NCI-H1105 treated with DMSO at 0.1 percent for 48 hours (cell line): ENCODE measurements at regions not wholly inside any gene's neighbourhood (a gene's known extent, or its start where the extent isn't known, plus 50 kb on each side); places are given as distances from the start of the nearest gene placed in this dataset.
A peak's percentile ranks its signal among the peaks of the same experiment; 100 is the strongest.

Experiments used
- DNase-seq: peaks from one replicate; lab custom pipeline; 2025; lab: John Stamatoyannopoulos, UW

DNA sequence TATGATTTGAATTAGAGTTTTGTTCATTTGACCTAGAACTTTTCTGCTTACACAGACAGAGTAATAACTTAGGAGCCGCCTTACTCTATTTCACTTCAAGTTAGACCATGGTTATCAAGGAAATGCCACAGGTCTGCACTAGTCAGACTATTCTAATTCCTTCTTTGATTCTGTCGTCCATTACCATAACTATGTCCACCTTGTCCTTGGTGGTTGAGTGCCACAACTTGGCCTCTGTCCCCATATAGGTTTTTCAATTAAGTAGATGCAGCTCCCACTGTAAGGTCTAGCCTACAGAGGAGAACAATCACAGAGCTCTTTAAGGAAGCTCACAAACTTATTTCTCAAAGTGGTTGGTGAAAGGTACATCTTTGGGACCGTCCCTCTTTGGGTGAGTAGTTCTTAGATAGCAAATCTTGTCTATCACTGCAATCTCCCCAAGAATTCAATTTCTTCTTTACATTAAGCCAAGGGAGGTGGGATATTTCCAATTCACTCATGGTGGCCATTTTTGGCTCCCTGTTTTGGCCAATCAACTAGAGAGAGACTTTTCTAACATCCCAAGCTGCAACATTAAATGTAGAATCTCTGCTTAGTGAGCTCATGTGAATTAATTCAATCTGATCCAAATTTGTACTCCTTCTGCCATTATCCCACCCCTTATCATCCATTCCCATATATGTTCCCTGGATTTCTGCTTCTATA, 434.6 kb downstream of the ADAMTS20 start:
- no peak for DNase-seq

DNA sequence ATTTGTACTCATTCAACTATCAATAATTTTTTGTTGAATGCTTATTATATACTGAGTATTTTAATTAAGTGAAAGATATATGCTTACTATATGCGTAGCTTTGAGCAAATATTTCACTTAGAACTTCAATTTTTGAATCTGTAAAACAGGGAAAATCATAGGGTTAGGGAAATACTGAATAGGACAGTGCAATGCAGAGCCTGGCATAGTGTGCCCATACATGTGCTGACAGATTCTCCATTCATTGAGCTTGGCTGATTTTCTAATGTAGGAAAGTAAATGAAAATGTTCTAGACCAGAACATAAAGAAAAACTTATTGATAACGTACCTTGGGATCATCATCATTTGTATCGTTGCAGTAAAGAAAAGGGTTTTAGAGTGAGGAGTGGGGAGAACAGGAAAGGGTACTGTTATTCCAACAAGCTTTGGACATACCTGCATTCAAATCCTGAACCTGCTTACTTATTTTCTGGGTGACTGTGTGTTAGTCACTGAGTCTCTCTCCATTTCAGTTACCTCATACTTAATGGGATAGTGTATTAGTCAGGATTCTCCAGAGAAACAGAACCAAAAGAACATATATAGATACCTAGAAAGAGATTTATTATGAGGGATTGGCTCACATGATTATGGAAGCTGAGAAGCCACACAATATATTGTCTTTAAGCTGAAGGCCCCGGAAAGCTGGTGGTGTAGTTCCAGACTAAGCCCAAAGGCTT, 436.4 kb downstream of the ADAMTS20 start:
- DNase-seq: no peak

DNA sequence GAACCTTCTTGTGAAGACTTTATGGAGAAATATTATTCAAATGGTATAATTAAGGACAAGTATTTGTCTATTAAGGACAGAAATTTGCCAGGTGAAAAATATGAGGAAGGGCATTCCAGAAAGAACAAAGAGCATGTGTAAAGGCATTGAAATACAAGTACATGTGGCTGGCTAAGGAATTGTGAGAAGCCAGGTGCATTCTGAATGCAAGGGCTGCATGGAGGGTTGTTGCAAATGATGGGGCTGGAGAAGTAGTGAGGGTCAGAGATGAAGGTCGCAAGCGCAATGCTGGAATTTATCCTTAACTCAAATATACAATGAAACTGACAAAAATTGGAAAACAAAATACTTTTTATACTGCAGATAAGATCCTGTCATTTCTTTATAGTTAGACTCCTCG, 437.7 kb downstream of the ADAMTS20 start:
- no peak for DNase-seq

DNA sequence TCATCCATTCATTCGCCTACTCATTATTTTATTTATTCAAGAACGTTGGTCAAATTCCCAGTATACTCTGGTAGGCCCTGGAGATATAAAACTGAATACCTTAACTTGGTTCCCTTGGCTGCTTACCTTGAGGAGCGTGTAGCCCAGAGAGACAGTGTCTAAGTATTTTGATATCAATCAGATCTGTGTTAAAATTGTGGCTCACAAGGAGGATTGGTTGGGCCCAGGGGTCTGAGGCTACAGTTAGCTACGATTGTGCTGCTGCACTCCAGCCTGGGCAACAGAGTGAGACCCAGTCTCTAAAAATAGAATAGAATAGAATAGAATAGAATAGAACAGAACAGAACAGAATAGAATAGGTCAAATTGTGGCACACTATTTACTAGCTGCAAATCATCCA, 438.4 kb downstream of the ADAMTS20 start:
- no peak for DNase-seq

DNA sequence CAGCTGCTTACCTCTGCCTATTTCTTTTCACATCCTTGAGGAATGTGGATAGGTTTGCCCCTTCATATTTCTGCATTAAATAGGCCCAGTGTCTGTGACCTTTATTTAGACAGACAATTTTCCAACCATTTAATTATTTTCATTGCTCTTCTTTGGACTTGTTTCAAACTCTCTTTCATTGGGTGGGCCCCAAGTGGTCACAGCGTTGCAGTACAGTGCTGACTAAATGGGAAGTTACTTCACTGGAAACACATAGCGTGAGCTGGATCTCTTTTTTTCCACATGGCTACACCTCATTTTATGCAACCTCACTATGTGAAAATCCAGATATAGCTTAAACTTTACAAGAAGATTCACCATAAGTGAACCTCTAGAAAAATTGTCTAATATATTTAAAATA, 438.9 kb downstream of the ADAMTS20 start:
- no peak for DNase-seq

DNA sequence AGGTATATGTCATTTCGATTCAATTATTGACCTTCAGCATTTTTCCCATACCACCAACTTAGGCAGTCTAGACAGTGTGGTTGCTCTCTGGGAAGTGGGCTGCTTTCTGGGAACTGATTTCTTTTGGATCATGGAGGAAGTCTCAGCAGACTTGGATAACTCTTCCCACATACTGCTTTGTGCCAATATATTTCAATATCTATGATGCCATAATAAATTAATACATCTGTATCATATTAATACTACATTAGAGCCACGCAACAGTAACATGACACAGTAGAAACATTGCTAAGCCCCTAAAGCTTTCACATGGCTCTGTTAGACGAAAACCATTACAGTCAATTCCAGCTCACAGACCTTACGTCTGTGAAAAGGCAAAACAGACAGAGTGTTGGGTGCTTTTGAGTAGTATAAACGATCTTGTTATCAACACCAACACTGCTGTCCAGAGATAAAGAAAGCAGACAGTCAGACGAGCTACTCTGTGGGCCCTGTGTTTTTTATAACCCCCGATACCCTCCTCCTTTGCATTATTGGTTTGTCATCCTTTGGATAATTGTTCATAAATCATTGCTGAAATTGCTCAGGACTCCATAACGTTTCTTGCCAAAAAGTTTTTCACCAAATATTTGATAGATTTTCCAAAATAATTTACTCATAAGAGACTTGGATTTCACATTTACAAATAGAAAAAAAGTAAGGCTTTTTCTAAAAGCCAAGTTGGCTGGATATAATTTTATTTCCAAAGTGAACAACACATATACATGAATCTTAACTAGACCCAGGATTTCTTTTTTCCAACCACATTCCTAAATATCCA, 439.7 kb downstream of the ADAMTS20 start:
- DNase-seq: no peak

DNA sequence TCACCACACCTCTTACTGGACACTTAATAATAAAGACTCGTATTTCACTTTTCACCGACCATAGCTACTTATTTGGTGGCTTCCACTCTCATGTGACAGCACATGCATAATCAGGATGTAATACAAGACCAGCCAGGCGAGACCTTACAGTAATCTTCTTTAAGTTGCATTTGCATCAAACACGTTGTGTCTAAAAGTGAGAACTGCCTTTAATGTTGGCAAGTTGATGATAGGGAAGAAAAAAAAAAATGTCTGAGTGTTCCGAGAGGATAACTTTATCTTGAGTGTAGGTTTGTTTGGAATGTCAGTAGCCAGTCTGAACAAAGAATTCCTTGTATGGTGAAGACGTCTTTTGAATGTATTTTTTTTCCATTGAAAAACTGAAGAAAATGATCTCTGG, 440.4 kb downstream of the ADAMTS20 start:
- no peak for DNase-seq

DNA sequence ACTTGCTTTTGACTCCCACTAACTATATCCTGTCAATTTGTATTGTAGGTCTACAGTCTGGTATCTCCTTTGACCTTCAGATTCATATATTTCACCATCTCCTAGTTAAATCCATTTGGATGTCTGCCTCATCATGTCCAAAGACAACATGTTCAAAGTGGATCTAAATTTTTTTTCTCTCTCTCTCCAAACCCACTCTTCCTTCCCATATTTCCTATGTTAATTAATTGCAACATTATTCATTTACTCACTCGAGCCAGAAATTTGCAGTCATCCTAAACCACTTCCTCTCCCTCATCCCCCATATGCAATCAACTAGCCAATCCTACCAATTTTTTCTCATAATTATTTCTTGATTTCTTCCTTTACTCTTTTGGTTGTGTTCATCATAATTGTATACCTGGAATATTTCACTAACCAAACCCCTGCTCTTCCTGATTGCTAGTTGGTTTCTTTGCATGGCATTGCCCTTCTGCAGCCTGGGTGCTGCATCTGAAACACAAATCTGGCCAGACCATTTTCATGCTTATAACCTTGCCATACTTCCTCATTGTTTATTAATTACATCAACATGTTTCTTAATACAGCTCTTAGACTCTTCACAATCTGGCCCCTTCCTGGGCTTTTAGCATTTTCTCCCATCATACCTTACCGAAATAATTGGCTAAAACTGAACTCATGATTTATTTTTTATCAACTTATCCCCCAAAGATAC, 442.2 kb downstream of the ADAMTS20 start:
- DNase-seq: no peak

DNA sequence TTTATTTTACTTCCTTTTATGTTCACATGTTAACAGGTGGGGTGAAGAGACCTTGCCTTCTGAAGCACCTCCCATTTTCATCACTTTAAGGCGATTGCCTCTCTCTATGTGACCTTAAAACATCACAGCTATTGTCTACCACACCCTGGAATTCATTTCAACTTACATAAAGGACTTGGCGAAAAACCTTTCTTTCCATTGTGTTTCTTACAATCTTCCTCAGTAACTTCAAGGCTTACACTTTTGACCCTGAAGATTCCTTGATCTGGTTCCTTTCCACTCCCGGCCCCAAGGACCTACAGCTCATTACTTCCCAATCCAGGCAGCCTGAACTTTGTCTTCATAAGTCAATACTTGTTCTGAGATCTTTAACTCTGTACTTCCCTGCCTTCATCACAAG, 443.3 kb downstream of the ADAMTS20 start:
- no peak for DNase-seq

DNA sequence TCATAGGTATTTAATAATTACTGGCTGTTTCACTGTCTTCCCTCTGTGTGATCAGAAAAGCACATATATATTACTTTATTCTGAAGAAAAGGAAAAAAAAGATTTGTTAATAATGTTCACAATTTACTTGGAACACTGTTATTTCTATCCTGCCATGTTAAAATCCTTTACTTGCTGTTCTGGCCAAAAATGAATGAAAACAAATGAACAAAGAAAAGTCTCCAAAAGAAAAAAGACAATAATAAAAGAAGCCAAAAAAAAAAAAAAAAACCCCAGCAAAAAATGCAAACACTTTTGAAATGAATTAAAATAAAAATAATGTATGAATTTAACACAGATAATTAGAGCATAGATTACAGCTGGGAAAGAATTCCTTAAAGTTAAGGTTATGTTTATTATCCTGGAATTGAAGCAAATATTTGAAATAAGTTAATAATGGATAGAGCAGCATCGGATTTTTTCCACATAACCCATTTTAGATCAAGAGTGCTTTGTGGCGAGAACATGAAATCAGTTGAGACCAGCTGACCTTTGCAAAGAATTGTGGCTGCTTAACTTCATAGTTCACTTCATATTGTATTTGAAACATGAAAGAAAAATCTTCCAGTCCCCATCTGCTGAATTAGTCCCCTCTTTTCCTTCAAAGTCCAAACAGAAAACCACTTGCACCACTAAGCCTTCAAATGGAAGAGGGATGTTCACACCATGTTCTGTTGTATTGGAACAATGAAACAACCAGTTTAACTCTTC, 444.8 kb downstream of the ADAMTS20 start:
- no peak for DNase-seq

DNA sequence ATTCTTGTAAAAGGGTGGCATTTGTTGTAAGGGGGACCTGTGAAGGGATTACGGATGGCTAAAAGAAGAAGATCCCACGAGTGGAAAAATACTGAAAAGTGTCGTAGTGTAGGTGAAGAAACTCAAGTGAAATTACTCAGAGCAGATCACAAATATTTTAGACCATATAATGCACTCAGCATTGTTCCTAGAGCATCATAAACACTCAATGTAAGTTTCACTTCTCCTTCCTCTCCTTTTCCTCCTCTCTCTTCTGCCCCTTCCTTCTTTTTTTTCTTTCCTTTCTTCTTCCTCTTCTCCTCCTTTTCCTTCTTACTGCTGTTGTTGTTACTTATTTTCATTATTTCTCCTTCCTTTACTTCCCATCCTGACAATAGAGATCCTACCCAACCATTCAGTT, 445.6 kb downstream of the ADAMTS20 start:
- no peak for DNase-seq

DNA sequence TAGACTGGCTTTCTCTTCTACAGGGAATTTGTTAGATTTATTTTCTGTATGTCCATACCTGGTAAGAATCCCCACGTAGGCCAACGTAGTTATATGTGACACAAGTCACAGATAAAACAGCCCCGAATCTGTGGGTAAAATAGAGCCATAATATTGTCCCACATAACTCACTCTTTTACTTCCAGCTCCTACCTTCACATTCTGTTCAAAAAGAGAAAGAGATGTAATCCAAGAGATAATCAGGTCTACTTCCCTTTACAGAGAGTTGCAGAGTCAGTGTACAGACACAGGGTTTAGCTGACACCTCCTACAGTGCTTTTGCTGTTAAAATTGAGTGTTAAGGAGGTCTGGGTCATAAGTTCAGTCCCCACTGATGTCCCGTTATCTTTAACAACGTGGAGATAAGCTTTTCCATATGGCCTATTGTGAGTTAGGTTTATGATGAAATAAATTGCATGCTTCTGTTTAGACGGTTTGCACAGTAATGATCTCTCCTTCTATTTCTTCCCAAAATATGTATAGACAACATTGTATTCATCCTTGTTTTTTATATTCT, 446.5 kb downstream of the ADAMTS20 start:
- no peak for DNase-seq

DNA sequence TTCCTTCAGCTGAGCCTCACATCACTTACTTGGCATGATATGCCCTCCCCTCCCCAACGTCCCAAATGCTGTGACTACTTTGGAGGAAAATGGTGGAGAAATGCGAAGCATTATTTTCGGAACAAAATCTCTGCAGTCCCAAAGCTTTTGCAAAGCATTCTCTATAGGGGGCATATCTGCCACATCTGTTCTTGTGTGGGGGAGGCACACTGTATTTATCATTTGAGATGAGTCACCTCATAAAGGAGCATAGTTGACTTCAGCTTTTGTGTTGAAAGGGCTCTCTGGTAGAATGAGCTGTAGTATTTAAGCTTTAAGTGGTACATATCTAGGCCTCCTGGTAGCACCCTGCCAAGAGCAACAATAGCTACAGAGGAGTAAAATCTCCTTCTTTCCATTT, 447.5 kb downstream of the ADAMTS20 start:
- no peak for DNase-seq

DNA sequence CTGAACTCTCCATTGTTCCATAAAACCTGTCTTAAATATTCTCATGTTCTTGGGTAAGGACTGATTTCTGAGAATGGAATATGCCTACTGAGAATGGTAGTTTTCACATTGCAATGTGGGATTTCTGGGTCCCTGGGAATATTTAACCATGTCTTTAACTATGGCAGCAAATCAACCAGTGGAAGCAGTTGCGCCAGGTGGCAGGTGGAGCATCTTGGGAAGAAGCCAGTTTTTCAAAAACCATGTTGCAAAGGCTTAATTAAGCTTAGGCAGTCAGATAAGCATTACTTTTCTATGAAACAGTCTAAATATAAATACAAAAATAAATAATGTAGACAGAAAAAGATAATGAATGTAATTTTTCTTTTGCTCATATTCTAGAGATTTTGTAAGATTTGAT, 448.1 kb downstream of the ADAMTS20 start:
- peak; percentile 33 for DNase-seq

DNA sequence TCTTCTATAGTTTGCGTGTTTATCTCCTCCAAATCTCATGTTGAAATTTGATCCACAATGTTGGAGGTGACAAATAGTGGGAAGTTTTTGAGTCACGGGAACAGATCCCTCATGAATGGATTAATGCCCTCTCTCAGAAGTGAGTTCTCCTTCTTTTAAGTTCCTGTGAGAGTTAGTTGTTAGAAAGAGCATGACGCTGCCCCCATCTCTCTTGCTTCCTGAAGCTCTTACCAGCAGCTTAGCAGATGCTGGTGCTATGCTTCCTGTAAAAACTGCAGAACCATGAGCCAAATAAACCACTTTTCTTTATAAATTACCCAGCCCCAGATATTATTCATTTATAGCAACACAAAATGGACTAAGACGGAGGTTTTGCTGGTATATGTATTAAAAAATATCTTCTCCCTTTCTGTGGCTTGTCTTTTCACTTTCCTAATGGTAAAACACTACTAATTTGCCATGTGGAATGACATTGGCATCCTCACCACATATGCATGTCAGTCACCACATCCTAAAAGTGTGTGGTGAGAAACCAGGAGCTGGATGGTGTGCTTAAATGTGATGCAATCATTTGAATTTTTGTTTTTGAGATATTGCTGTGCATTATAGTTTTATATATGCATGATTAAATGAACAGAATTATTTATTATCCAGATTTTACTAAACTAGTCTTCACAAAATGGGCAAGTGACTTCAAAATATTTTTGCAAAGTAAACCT, 449.3 kb downstream of the ADAMTS20 start:
- DNase-seq: no peak

DNA sequence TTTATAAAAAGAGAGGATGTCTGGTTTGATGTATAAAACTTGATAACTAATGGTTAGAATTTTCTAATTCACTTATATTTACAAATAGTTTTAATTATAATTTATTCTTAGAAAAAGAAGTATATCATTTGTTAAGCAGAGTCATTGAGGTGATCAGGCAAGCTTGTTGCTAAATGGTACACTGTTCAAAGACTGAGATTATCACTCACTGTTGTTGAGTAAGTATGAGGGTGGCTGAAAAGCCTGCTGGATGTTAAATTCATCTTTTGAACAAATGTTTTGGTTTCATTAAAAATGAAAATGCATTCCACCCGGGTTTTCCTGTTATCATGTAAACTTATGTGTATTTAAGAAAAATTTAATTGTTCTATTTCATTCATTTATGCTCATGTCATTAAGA, 451.8 kb downstream of the ADAMTS20 start:
- no peak for DNase-seq

DNA sequence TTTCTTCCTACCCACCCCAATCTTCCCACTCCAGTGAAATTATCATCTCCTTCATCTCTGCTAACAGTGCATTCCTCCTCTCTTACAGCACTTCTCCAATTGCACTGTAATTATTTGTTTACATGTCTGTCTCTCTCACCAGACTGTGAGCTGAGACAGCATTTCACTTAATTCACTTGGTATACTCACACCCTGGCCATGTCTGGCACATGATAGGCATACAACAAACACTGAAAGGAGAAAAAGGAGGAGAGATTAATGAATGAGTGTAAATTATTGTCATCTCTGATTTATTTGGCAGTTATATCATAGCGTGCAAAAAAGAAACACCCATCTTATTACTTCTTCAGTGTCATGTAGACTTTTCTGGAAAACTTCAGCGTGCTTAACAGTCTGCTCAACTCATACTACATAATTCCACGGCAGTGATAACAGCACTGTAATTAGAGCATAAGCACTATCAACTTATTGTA, 452.3 kb downstream of the ADAMTS20 start:
- peak; percentile 48 for DNase-seq

DNA sequence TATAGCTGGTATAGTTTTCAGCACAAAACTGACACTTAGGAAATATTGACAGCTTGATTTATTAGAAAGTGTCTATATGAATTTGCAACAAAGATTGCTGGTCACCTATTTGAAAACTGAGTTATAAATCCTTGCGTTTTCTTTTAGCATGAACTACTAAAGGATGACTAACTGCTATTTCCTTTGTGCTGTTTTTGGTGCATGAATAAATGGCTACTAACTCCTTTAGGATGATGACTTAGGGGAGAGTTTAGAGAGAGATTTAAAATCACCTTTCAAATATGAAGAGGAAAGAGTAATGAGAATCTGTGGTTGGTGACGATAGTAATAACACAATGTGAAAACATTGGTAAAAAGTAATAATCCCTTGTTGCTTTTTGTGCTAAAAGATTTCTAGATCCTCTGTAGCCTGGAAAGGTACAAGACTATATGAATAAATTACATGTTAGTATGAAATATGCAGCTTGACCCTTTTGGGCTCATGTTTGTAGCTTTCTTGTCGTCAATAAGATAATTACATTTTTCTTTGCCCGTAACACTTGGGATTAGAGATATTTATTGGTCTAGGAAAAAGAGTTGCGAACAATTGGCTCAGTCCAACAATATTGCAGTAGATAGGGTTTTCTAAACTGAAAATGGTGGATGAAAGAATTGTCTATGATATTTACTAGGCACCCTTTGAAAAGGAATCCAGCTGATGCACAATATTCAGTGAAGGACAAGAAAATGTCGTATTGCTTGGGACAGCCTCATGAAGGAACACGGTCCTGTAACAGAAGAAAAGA, 453.0 kb downstream of the ADAMTS20 start:
- no peak for DNase-seq

DNA sequence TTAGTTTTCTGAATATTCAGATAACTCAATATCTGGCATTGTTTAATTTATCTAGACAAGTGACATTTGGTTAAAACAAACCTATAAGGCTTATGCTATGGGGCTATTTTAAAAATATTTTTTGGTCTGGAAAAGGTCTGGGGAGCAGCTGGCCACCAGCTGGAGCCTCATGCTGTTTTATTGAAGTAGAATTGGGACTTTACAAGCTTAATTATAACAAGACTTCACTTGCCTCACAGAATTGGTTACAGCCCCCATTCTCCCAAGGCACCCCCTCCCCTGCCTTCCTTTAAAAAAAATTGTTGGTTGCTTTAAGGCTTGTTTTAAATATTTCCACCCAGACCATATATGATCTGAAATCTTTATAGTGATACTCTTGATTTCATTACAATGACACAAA, 453.9 kb downstream of the ADAMTS20 start:
- DNase-seq: no peak

DNA sequence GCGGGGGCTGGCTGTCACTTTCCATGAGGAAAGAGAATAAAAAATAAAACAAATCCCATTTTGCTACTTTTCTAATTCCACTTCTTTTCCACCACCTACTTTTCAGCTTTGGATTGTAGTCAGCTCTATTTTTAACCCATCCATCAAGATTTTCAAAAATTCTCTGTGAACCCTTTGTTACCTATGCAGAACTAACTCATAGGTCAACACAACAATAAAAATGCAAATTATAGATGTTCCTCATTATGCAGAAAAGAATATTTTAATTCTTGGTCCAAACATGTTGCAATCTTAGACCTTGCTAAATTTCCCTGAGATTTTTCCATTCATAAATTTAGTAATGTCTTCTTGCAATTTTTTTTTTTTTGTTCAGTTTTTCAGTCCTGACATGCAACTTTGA, 454.5 kb downstream of the ADAMTS20 start:
- no peak for DNase-seq
